ENCODE measurements at regions not wholly inside any gene's neighbourhood (a gene's known extent, or its start where the extent isn't known, plus 50 kb on each side); places are given as distances from the start of the nearest gene placed in this dataset.

DNA sequence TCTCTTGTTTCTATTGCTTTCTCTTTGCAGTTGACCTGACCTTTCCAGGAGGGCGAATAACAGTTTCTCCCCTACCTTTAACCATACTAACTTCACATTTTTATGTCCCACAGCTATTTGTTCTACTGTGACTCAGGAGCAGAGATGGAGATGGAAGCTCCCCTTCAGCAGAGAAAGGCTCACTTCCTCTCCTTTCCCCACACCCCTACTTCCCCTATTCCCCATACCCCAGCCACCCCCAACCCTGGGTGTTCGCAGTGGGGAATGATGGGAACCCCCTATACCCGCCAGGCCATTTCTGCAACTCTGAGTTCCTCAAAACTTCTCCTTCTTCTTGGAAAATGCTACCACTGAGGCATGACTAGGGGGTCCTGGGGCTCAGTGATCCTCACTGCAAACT lies 285.4 kb upstream of the MGAT5 start:
- TF ChIP-seq RCOR1 (IDR thresholded peaks at IDR 0.05; ENCODE audit: low read length) (no peak), RAD21 (IDR thresholded peaks at IDR 0.05; ENCODE audit: low read length) (no peak), EZH2phosphoT487 (IDR thresholded peaks at IDR 0.05; ENCODE audit: borderline replicate concordance, low read depth) (no peak), FOSL2 (IDR thresholded peaks at IDR 0.05; ENCODE audit: borderline replicate concordance, low read depth) (no peak), JUND (IDR thresholded peaks at IDR 0.05) (no peak), RXRA (IDR thresholded peaks at IDR 0.05; ENCODE audit: borderline replicate concordance, low read depth) (no peak), MEF2A (IDR thresholded peaks at IDR 0.05; ENCODE audit: borderline replicate concordance, low read depth) (no peak), YY1 (IDR thresholded peaks at IDR 0.05; ENCODE audit: low read depth) (no peak), RFX5 (IDR thresholded peaks at IDR 0.05; ENCODE audit: low read length) (no peak), SMC3 (IDR thresholded peaks at IDR 0.05; ENCODE audit: low read depth, low read length) (no peak), FOXM1 (IDR thresholded peaks at IDR 0.05; ENCODE audit: low read depth) (no peak), TEAD4 (IDR thresholded peaks at IDR 0.05; ENCODE audit: borderline replicate concordance, insufficient read depth) (no peak), NFIC (IDR thresholded peaks at IDR 0.05; ENCODE audit: borderline replicate concordance) (no peak), SIN3A (IDR thresholded peaks at IDR 0.05; ENCODE audit: borderline replicate concordance, low read depth, low read length) (no peak)
- TF ChIP-seq, protein P1, sequence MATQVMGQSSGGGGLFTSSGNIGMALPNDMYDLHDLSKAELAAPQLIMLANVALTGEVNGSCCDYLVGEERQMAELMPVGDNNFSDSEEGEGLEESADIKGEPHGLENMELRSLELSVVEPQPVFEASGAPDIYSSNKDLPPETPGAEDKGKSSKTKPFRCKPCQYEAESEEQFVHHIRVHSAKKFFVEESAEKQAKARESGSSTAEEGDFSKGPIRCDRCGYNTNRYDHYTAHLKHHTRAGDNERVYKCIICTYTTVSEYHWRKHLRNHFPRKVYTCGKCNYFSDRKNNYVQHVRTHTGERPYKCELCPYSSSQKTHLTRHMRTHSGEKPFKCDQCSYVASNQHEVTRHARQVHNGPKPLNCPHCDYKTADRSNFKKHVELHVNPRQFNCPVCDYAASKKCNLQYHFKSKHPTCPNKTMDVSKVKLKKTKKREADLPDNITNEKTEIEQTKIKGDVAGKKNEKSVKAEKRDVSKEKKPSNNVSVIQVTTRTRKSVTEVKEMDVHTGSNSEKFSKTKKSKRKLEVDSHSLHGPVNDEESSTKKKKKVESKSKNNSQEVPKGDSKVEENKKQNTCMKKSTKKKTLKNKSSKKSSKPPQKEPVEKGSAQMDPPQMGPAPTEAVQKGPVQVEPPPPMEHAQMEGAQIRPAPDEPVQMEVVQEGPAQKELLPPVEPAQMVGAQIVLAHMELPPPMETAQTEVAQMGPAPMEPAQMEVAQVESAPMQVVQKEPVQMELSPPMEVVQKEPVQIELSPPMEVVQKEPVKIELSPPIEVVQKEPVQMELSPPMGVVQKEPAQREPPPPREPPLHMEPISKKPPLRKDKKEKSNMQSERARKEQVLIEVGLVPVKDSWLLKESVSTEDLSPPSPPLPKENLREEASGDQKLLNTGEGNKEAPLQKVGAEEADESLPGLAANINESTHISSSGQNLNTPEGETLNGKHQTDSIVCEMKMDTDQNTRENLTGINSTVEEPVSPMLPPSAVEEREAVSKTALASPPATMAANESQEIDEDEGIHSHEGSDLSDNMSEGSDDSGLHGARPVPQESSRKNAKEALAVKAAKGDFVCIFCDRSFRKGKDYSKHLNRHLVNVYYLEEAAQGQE (IDR thresholded peaks at IDR 0.05; ENCODE audit: low read depth, low read length): no peak
- TF ChIP-seq, protein P2, sequence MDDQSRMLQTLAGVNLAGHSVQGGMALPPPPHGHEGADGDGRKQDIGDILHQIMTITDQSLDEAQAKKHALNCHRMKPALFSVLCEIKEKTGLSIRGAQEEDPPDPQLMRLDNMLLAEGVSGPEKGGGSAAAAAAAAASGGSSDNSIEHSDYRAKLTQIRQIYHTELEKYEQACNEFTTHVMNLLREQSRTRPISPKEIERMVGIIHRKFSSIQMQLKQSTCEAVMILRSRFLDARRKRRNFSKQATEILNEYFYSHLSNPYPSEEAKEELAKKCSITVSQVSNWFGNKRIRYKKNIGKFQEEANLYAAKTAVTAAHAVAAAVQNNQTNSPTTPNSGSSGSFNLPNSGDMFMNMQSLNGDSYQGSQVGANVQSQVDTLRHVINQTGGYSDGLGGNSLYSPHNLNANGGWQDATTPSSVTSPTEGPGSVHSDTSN (IDR thresholded peaks at IDR 0.05): no peak
- TF ChIP-seq, protein P3, sequence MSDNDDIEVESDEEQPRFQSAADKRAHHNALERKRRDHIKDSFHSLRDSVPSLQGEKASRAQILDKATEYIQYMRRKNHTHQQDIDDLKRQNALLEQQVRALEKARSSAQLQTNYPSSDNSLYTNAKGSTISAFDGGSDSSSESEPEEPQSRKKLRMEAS (IDR thresholded peaks at IDR 0.05; ENCODE audit: low read depth): no peak
- TF ChIP-seq, protein P4, sequence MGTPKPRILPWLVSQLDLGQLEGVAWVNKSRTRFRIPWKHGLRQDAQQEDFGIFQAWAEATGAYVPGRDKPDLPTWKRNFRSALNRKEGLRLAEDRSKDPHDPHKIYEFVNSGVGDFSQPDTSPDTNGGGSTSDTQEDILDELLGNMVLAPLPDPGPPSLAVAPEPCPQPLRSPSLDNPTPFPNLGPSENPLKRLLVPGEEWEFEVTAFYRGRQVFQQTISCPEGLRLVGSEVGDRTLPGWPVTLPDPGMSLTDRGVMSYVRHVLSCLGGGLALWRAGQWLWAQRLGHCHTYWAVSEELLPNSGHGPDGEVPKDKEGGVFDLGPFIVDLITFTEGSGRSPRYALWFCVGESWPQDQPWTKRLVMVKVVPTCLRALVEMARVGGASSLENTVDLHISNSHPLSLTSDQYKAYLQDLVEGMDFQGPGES (IDR thresholded peaks at IDR 0.05; ENCODE audit: low read depth, low read length): no peak
- TF ChIP-seq, protein P5, sequence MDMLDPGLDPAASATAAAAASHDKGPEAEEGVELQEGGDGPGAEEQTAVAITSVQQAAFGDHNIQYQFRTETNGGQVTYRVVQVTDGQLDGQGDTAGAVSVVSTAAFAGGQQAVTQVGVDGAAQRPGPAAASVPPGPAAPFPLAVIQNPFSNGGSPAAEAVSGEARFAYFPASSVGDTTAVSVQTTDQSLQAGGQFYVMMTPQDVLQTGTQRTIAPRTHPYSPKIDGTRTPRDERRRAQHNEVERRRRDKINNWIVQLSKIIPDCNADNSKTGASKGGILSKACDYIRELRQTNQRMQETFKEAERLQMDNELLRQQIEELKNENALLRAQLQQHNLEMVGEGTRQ (IDR thresholded peaks at IDR 0.05; ENCODE audit: borderline replicate concordance, low read depth, low read length): no peak
- no peak overlapping the region for H3K9ac ChIP-seq
- no peak for DNase-seq
- no peaks in the 10 kb centered on the region for H3K79me2 ChIP-seq (ENCODE audit: insufficient read depth)
- H3K4me1 ChIP-seq (ENCODE audit: control insufficient read depth in 1 of 2, insufficient read depth in 2 of 2, low read depth in 1 of 2, low read length in 1 of 2): no peaks in the 10 kb centered on the region
- H3K9me2 ChIP-seq: no peaks in the 10 kb centered on the region
- H4K20me1 ChIP-seq (ENCODE audit: insufficient read depth): no peaks in the 10 kb centered on the region
- no peaks in the 10 kb centered on the region for H3F3A ChIP-seq (replicated peaks; ENCODE audit: insufficient read depth)
- no peak overlapping the region for H3K4me2 ChIP-seq
- POLR2A ChIA-PET: no interaction called here
- H3K36me3 ChIP-seq (replicated peaks in 1 of 2; ENCODE audit: control insufficient read depth in 1 of 2, insufficient read depth in 2 of 2, low read length in 1 of 2): no peaks in the 10 kb centered on the region
- CTCF ChIA-PET: interaction anchor here (0.6 kb wide), 1 partner anchor 31 kb away, joined by 3 read pairs; no protein-coding TSS in a partner anchor
- WGBS (ENCODE audit: low lambda C conversion rate): 20% methylated on average over 3 of the region's 3 CpGs
- no peaks in the 10 kb centered on the region for H3K9me3 ChIP-seq
- H2AFZ ChIP-seq (ENCODE audit: low read depth): no peak overlapping the region
- H3K4me3 ChIP-seq (ENCODE audit: low read depth in 2 of 2, low read length in 1 of 2): no peak overlapping the region
- no peak overlapping the region for H3K27ac ChIP-seq (ENCODE audit: low read depth in 2 of 2, low read length in 1 of 2)
- no peaks in the 10 kb centered on the region for H3K27me3 ChIP-seq (ENCODE audit: insufficient read depth)
